Adipose tissue (tissue), 3 donors: ENCODE measurements at regions not wholly inside any gene's neighbourhood (a gene's known extent, or its start where the extent isn't known, plus 50 kb on each side); places are given as distances from the start of the nearest gene placed in this dataset.
"Not testable (repeated sequence)": the region's sequence is repeated elsewhere in the genome, so short reads cannot be mapped to it uniquely, and the experiment has no call there.

Source experiments
- H3K27ac ChIP-seq: one replicate; pipeline ENCODE4 v1.5.1; 2013; ENCODE audit warnings: low read depth, low read length
- WGBS, 3 donors: extraction: QIAGEN DNeasy Blood & Tissue Kit; methylation state at CpG; one replicate each; pipeline ENCODE4 v1.1.7; 2013; 5-methylcytosine and 5-hydroxymethylcytosine counted together
- donor health status: healthy with polysubstance abuse.
- donor health status: Bipolar disorder and iron deficiency.
- donor health status: healthy.

DNA sequence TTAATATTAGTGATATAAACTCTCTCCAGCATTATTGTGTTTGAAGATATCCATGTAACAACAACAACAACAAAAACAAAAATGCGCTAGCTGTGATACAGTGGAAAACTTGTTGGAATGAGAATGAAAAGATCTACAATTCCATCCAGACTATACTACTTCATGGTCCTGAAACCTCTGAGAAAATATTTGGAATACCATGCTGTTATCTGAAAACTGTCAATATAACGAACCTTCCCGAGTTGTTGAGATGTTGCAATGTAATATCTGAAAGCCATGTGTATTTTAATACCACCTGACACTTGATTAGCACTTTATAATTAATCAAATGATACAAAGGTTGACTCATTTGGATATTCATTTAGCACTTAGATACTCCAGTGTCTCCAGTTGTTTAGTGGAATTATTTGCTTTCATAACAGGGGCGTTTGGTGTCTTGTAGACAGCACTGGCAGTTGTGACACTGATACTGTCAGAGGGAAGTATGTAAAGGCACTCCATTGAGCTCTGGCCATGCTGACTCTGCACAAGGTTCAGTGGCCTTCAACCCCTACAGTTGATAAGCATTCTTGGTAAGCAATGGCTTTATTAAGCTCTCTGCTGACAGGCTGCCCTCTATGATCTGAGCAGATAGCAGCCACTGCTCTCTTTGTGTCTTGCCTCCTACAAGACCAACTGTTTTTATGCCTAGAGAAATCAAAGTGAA lies 447.1 kb upstream of the SEL1L start:
- WGBS, 3 donors: 53 to 88% (median 83%) methylated on average over 4 of the region's 4 CpGs
- H3K27ac ChIP-seq: no peak overlapping the region

DNA sequence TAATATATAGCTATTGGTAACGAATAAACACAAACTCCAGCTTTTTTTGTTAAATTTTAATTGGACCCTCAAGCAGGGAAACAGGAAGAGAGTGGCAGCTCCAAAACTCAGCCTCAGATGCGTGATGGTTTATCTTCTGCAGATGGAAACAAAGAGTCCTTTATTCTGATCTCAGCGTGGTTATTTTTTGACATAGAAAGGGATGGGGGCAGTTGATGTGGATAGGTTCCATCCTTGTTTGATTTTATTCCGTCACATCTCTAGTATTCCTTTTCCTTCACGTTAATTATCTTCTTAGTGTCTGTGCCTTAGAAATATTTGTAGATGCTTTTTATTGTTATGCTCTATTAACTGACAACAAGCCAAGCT lies 447.6 kb upstream of the SEL1L start:
- H3K27ac ChIP-seq: no peak overlapping the region
- WGBS, 3 donors: 59 to 92% (median 81%) methylated on average over 5 of the region's 5 CpGs

DNA sequence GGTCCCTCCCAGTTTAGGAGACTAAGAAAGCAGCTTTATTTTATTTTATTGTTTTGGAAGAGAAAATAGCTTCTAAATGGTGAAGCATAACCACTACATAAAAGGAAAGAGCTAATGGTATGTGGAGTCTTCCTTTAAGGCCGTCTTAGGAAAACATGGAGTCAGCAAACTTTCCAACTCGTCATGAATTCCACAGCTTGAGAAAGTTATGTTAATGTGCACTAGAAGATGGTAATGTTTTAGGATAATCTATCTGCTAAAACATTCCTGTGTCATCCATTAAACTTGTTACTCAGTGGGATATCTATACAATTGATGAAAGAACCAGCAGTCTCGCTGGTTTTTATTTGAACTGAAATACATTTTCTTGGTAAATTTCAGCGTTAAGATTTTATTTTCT lies 448.4 kb upstream of the SEL1L start:
- 74 to 78% (median 74%) methylated on average over 4 of the region's 4 CpGs for WGBS, 3 donors
- H3K27ac ChIP-seq: no peak overlapping the region

DNA sequence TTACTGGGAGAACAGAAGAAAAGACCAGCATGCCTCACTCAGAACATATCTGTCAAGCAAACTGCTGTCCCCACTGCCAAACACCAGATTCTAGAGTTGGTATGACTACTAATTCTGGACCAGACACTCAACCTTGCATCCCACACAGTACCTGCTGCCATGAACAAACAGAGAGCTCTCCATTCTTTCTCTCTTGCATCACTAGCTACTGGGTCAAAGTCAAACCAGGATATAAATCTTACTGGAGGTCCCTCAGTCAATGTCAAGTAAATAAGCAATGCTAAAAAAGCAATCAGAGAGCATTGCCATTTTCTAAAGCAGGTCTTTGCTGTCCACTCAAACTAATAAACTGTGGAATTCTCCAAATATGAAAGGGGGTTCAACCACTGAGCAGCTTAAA lies 452.4 kb upstream of the SEL1L start:
- H3K27ac ChIP-seq: no peak overlapping the region

DNA sequence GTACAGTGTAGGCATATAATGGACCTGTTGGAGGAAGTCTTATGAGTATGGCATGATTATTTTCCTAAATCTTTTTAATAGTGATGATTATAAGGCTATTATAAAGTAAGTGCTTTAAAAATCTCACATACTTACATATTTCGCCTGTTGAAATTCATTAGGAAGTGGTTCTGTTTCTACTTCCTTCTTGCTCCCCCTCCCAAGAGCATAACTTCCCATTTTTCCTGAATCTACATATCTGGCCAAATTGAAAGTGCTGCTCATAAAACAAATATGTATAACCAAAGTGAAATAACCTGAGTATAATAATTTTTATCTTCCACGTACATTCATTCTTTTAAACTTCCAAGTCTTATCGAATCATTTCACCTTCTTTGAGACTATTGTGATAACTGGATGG lies 455.6 kb upstream of the SEL1L start:
- 55 to 80% (median 69%) methylated on average over 3 of the region's 3 CpGs for WGBS, 3 donors
- H3K27ac ChIP-seq: no peak overlapping the region

DNA sequence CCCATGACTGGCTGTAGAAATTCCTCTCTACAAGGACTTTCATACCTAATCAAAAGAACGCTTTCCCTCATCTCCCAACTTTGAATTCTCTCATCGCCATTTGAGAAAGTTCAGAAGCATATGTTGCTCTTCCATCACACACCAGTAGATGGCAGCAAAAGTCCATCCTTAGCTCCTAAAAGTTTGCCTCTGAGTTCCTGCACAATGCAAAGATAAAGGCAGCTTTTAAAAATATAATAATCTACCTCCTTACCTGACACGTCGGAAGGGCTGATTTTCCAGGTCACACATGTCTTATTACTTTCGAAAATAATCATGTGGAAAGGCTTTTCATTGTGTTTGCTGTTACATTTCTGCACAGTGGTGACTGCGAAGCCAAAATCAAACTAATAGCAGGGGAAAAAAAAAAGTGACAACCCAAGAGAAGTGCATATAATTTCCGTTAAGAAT lies 456.7 kb upstream of the SEL1L start:
- H3K27ac ChIP-seq: no peak overlapping the region
- 17 to 23% (median 22%) methylated on average over 7 of the region's 7 CpGs for WGBS, 3 donors

DNA sequence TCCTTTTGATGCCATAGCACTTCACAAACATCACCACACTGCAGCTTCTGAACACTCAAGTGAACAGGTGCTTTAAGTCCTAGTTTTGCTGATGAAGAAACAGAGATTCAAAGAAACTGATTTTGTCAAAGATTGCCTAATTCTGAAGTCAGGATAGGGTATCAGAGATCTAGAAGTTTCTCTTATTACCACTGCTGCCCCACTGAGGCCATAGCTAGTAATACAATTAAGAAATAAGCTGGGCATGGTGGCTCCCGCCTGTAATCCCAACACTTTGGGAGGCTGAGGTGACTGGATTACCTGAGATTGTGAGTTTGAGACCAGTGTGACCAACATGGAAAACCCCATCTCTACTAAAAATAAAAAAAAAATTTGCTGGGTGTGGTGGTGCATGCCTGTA lies 458.3 kb upstream of the SEL1L start:
- H3K27ac ChIP-seq: no peak overlapping the region
- 68 to 78% (median 78%) methylated on average over 1 of the region's 1 CpG for WGBS, 3 donors

DNA sequence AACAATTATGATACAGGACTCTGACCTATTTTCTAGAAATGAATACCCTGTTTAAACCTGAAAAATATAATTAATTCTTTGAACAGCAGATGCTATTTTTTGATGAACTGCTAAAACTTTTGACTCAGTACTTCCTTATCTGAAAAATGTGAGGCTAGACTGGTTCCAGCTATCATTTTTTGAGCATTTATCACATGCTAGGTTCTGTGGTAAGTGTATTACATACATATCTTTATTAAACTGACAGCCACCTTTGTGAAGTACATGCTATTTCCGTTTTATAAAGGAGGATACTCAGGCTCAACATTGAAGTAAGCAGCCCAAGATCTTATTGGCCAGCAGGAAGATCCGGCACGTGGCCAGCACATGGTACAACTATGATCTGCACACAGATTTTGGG lies 459.8 kb upstream of the SEL1L start:
- WGBS, 3 donors: 67 to 75% (median 74%) methylated on average over 3 of the region's 3 CpGs
- H3K27ac ChIP-seq: no peak overlapping the region

DNA sequence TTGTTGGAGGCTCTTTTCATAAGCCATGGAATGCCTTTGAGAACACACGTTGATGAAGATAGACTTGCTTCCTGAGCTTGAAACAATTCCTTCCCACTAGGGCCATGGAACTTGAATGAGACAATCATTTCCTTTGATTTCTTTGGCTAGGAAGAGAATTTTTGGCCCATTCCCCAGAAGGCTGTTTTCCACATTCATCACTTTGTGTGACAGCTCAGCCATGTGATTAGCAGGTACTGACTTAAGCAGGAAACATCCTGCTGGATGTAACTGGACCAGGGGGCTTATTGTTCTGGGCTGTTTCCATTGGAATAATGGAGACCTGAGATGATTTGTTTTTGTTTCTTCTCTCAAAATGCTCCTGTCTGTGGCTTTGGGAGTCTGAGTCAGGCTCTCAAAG lies 469.8 kb upstream of the SEL1L start:
- no peak overlapping the region for H3K27ac ChIP-seq
- WGBS, 3 donors: 30 to 38% (median 35%) methylated on average over 1 of the region's 1 CpG

DNA sequence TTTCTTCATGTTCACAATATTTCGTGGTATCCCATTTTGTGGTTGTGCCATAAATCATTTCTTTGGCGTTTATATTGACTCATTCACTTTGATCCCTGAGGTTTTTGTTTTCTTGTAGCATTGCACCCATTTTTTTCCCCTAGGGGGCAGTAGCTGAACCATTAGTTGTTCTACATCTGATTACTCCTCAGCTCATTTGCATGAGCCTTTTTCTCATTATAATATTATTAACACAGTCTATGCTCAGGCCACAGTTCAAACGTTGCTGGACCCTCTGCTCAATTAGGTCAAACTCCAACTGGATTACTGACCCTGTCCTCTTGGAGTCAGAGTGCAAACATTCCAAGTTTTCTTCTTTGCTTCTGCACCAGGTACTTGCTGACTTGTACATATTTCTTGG lies 475.4 kb upstream of the SEL1L start:
- WGBS, 3 donors: 11 to 25% (median 15%) methylated on average over 3 of the region's 3 CpGs
- no peak overlapping the region for H3K27ac ChIP-seq

DNA sequence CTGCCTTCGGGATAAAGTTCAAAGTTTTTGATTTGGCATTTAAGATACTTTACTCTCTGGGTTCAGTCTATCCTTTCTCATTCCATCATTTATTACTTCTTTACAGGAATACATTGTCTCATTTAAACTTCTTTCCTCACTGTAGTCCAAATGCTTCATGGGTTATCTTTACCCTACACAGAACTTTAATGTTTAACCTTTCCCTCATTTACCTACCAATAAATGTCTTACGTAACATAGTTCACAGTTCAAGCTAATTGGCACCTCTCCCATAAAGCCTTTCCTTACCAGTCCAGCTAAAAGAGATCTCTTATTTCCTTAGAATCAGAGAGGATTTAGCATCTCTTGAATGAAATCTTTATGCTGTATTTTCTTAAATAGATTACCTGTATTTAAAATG lies 476.3 kb upstream of the SEL1L start:
- 55 to 86% (median 80%) methylated on average over 2 of the region's 2 CpGs for WGBS, 3 donors

DNA sequence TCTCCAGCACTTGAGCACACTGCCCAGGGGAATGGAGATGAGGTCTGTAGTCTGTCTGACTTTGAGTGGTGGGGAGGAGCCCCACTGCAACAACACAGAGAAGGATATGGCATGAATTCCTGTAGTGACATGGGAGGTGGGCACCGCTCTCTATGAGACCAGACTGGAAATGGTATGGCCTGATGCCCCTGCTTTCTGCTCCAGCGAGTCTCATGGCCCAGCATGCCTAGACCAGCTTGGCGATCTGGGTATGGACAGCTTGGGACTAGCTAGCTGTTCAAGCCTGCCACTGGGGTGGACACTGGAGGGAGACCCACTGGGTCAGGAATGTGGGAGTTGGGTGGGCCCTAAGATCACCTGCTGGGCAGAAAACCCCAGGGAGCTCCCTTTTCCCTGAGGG lies 477.8 kb upstream of the SEL1L start:
- 92 to 96% (median 94%) methylated on average over 3 of the region's 3 CpGs for WGBS, 3 donors
- H3K27ac ChIP-seq: no peak overlapping the region

More for the DNA sequence above, 476.3 kb upstream of the SEL1L start:
- H3K27ac ChIP-seq: no peak overlapping the region

DNA sequence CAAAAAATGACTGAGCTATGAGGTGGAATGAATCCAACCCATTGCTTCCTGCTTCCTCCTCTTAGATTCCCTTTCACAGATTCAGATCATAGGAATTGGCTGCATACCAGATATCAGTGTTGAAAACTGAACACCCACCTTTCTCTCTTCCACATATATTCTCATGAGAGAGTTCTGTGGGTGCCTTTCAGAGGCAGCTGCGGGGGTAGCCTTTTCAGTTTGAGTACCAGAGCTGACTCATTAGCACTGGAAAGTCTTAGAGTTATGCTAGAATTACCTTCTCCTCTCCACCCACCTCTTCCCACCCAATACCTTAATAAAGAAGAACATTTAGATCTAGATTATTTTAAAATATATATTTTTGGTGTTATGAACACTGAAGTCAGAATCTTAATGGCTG lies 495.4 kb upstream of the SEL1L start:
- 71 to 89% (median 82%) methylated on average over 1 of the region's 1 CpG for WGBS, 3 donors

DNA sequence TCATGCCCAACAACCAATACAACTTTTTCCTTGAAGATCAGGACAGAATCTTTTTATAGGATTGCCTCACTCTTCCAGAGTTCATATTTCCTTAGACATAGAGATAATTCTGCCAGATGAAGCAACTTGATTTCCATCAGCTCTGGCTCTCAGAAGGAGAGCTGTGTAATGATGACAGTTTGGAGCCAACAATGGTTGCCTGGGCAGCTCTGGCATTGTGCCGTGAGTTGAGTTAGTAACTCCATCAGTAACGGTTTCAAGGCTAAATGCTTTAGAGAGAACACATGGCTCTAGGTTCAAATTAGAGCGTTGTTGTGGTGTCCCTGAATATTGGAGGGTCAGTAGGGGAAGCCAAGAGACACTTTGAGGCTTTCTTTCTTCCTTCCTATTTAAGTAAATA lies 501.7 kb upstream of the SEL1L start:
- 49 to 77% (median 51%) methylated on average over 3 of the region's 3 CpGs for WGBS, 3 donors

More for the DNA sequence above, 495.4 kb upstream of the SEL1L start:
- H3K27ac ChIP-seq: no peak overlapping the region

DNA sequence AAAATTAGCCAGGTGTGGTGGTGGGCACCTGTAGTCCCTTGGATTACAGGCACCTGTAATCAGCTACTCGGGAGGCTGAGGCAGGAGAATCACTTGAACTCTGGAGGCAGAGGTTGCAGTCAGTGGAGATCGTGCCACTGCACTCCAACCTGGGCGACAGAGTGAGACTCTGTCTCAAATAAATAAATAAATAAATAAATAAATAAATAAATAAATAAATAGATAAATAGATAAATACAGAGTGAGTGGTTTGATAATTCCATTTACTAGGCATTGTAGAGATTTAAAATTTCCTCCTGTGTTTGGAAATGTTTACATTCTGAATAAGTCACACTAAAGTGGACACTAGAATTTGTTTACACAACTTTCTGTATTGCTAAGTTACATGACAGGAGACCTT lies 504.4 kb upstream of the SEL1L start:
- not testable (repeated sequence) for H3K27ac ChIP-seq
- WGBS, 3 donors: 80 to 92% (median 89%) methylated on average over 3 of the region's 3 CpGs

More for the DNA sequence above, 501.7 kb upstream of the SEL1L start:
- H3K27ac ChIP-seq: no peak overlapping the region

DNA sequence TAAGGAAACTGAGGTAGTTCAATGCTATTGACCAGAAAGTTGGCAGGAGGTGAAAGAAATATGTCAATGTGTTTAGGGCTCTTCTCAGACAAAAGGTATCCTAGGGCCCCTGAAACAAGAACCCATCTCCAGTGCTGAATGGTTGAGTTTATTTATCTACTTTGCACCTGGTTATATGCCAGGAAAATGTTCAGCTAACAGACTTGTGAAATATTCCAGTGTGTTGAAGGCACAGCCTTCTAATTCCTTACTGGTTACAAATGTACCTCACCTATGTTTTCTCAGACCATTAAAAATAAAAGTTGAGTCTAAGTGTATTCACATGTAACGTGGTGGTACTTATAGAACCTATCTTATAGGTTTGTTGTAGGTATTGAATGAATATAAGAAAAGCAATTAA lies 511.7 kb upstream of the SEL1L start:
- 71 to 84% (median 77%) methylated on average over 1 of the region's 1 CpG for WGBS, 3 donors

DNA sequence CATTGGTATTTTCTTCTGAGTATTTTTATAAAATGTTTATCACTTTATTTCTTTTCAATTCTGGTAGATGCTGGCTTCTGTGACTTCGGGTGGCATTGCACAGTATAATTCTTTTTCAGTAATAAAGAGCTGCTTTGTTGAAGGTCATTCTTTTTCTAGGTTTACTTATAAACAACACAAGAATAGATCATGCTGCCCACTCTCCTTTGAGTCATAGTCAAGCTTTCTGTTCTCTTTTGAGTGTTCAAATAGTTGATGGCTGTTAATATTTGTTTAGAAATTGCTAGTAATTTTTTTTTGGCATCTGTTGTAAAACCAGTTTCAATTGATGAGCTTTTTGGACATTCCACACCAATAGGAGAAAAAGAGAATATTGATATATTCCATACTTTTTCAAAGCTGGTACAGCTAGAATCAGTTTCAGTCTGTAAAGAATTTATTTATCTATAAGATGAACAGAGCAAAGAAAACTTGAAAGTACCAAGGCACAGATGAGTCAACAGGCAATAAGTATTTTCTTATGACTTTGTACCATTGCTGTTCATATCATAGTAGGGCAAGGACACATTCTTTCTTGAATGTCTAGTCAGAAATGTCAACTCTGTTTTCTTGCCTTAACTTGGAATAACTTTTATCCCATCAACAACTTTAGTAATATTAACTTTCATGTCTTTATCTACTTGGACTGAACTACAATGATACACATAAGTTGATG lies 513.0 kb upstream of the SEL1L start:
- H3K27ac ChIP-seq: no peak overlapping the region
- 55 to 83% (median 75%) methylated on average over 1 of the region's 1 CpG for WGBS, 3 donors

More for the DNA sequence above, 511.7 kb upstream of the SEL1L start:
- H3K27ac ChIP-seq: no peak overlapping the region

DNA sequence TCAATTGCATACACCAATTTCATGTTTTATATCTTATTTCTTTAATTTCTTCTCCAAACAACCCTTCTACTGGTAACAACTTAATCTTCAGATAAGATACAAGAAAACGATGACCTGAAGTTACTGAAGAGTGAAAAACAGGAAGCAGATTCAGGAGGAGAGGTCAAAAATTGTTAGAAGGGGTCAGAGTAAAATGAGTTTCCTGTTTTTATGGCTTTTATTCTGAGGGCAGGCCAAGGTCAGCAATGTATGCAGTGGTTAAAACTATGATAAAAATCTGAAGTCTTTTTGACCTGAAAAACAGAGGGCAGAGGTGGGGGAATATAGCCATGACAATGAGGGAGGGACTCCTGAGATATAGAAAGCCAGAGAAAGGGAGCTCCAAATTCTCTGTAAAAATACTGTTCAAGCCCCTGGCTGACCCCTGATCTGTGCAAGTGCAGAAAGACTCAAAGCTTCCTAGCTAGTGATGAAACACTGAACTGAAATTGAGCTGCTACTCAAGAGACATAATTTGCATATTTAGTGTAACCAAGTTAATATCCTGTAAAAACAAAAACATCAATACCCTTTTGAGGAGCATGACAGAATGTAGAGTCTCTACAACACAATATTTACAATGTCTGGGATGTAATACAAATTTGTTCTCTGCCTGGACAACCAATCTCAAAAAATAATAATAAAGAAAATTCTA lies 514.3 kb upstream of the SEL1L start:
- 12 to 26% (median 17%) methylated on average over 1 of the region's 1 CpG for WGBS, 3 donors
- H3K27ac ChIP-seq: no peak overlapping the region

DNA sequence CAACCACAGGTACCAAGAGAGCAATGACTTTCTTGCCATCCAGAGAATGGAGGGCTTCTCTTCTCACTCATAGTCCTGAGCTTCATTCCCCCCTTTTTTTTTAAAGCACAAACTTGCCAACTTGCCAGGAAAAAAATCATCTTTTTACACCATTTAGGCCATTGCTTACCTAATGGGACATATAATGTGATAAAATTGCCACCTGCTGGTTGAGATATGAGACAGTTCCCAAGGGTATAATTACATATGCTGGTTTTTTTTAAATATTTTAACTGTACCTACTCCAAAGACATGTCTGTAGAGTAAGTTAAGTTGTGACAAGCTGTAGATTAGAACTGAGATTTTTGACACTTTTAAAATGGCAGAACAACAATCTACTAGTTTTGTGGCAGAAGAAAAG lies 519.1 kb upstream of the SEL1L start:
- no peak overlapping the region for H3K27ac ChIP-seq
